ENCODE measurements at regions not wholly inside any gene's neighbourhood (a gene's known extent, or its start where the extent isn't known, plus 50 kb on each side); places are given as distances from the start of the nearest gene placed in this dataset.

DNA sequence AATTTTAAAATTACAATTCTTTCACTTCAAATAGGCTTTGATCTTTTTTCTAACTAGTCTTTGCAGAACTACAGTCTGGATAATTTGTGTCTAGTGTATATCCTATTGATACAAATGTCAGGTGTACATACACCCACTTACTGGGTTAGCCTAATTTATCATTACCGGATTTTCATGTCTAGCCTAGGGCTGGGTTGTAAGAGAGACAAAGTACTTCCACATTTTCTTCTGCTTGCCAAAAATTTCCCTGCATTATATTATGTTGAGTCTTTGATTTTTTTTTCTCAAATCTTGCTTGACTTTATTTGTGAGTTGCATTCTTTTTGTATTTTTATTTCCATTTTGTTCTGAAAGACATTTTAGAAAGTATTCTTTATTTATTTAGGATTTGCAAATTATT, 284.8 kb upstream of the FZD8 start:
- TF ChIP-seq CEBPB (IDR thresholded peaks at IDR 0.05; ENCODE audit: low read depth, low read length) (no peak), MXI1 (IDR thresholded peaks at IDR 0.05; ENCODE audit: borderline replicate concordance, low read depth, low read length) (no peak), USF2 (IDR thresholded peaks at IDR 0.05; ENCODE audit: low read depth, low read length) (no peak), RFX5 (IDR thresholded peaks at IDR 0.05; ENCODE audit: low read depth, low read length) (no peak), CHD1 (IDR thresholded peaks at IDR 0.05; ENCODE audit: low read depth, low read length) (no peak), BHLHE40 (IDR thresholded peaks at IDR 0.05; ENCODE audit: low read depth, low read length) (no peak), SMC3 (IDR thresholded peaks at IDR 0.05; ENCODE audit: low read depth, low read length) (no peak), NFE2L2 (IDR thresholded peaks at IDR 0.05; ENCODE audit: low read depth, low read length) (no peak), POLR2A (IDR thresholded peaks at IDR 0.05; ENCODE audit: low read depth, low read length) (no peak), RCOR1 (IDR thresholded peaks at IDR 0.05; ENCODE audit: insufficient replicate concordance, low read length) (no peak), MAFK (IDR thresholded peaks at IDR 0.05; ENCODE audit: low read depth, low read length) (no peak), FOS (IDR thresholded peaks at IDR 0.05; ENCODE audit: low read depth, low read length) (no peak), RAD21 (IDR thresholded peaks at IDR 0.05; ENCODE audit: low read length) (no peak), MAZ (IDR thresholded peaks at IDR 0.05; ENCODE audit: borderline replicate concordance, low read depth, low read length) (no peak)
- TF ChIP-seq, protein P1, sequence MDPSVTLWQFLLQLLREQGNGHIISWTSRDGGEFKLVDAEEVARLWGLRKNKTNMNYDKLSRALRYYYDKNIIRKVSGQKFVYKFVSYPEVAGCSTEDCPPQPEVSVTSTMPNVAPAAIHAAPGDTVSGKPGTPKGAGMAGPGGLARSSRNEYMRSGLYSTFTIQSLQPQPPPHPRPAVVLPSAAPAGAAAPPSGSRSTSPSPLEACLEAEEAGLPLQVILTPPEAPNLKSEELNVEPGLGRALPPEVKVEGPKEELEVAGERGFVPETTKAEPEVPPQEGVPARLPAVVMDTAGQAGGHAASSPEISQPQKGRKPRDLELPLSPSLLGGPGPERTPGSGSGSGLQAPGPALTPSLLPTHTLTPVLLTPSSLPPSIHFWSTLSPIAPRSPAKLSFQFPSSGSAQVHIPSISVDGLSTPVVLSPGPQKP (IDR thresholded peaks at IDR 0.05; ENCODE audit: borderline replicate concordance, low read depth, low read length) = no peak
- H3K4me3 ChIP-seq (ENCODE audit: insufficient read depth, low read depth, low read length) = no peak overlapping the region
- intact Hi-C loops (cut with micrococcal nuclease) (no loop called here), in situ Hi-C loops (cut with MboI; ENCODE audit: low sequenced_read_pairs) (no loop called here), dilution Hi-C loops (cut with HindIII; ENCODE audit: low sequenced_read_pairs, unreplicated experiment) (no loop called here)
- DNase-seq = no peak
- H2AFZ ChIP-seq (replicated peaks; ENCODE audit: low read length, poor library complexity) = no peak overlapping the region
- ChIA-PET POLR2A (ENCODE audit: unreplicated experiment) (no interaction called here), CTCF (no interaction called here)
- H3K4me2 ChIP-seq (ENCODE audit: low read depth, low read length) = no peak overlapping the region
- no peak overlapping the region for H3K23ac ChIP-seq (ENCODE audit: low read depth, low read length)
- H2BK20ac ChIP-seq (ENCODE audit: low read depth, low read length) = no peak overlapping the region
- no TSS peak for BruUV-seq (replicated peaks)
- no peak overlapping the region for H3K27ac ChIP-seq (ENCODE audit: insufficient read depth, low read length)
- no peak overlapping the region for H2AK9ac ChIP-seq (replicated peaks; ENCODE audit: low read depth, low read length, poor library complexity)
- H4K20me1 ChIP-seq (ENCODE audit: insufficient read depth, low read length) = no peaks in the 10 kb centered on the region
- no peaks in the 10 kb centered on the region for H3K79me1 ChIP-seq (ENCODE audit: low read depth in 1 of 2, low read length in 2 of 2)
- H3K9me3 ChIP-seq (ENCODE audit: control insufficient read depth, insufficient read depth, low read length) = no peaks in the 10 kb centered on the region
- no CpG with 5 or more reads among the region's 1 CpG for WGBS, 2 experiments (ENCODE audit: extremely low coverage in 2 of 2, insufficient read length in 1 of 2)
- no peak overlapping the region for H3K4ac ChIP-seq (ENCODE audit: low read depth, low read length)
- no peaks in the 10 kb centered on the region for H3K27me3 ChIP-seq (ENCODE audit: control insufficient read depth, insufficient read depth, low read length)
- H2AK5ac ChIP-seq (ENCODE audit: low read depth, low read length) = no peak overlapping the region
- H3K9me1 ChIP-seq (ENCODE audit: insufficient read depth, low read length) = no peaks in the 10 kb centered on the region; the same call in 1 of the 2 replicates
- no peak overlapping the region for H3K14ac ChIP-seq (replicated peaks; ENCODE audit: low read depth, low read length)
- H4K8ac ChIP-seq (ENCODE audit: low read depth in 2 of 2, low read length in 2 of 2) = no peak overlapping the region
- no peak overlapping the region for H2BK15ac ChIP-seq (ENCODE audit: low read depth, low read length)
- no peak overlapping the region for H4K91ac ChIP-seq (ENCODE audit: insufficient read depth, low read depth, low read length)
- H2BK5ac ChIP-seq (ENCODE audit: low read depth, low read length, poor library complexity, severe bottlenecking) = no peak overlapping the region
- no peak overlapping the region for H4K5ac ChIP-seq (ENCODE audit: low read depth, low read length)
- H3K9ac ChIP-seq (ENCODE audit: low read depth, low read length) = no peak overlapping the region
- H3K4me1 ChIP-seq (ENCODE audit: control insufficient read depth, insufficient read depth, low read length) = peaks cover 2% of the 10 kb centered on the region
- ATAC-seq (ENCODE audit: low read depth) = no peak
- H2BK120ac ChIP-seq (ENCODE audit: low read depth, low read length) = no peak overlapping the region
- no peak overlapping the region for H3K56ac ChIP-seq (ENCODE audit: extremely low read depth, insufficient read depth, low read length)
- H3K18ac ChIP-seq (ENCODE audit: low read depth, low read length) = no peak overlapping the region
- no peaks in the 10 kb centered on the region for H3K36me3 ChIP-seq (ENCODE audit: control insufficient read depth, insufficient read depth, low read length)

Measured in IMR-90 (cell line).